Fibroblast of skin of right quadriceps (primary cell): ENCODE measurements at regions not wholly inside any gene's neighbourhood (a gene's known extent, or its start where the extent isn't known, plus 50 kb on each side); places are given as distances from the start of the nearest gene placed in this dataset.
"Not testable (repeated sequence)": the region's sequence is repeated elsewhere in the genome, so short reads cannot be mapped to it uniquely, and the experiment has no call there.

ENCODE experiments used
- DNase-seq: peaks from one replicate; pipeline ENCODE4 v3.0.0-alpha.2; 2013

DNA sequence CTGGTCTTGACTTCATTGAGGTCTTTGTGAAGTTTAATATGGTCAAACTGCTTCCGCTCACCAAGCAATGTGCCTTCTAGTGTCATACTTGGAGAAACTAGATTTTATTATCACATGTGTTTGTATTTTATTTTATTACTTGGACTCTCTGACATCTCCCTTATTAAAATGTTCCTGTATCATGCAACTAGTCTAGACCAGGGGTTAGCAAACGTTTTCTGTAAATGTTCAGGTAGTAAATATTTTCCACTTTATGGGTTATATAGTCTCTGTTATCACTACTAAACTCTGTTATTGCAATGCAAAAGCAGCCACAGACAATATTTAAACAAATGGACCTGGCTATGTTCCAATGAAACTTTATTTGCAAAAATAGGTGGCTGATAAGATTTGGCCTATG is 443.8 kb downstream of the MID1IP1 start:
- DNase-seq: no peak

DNA sequence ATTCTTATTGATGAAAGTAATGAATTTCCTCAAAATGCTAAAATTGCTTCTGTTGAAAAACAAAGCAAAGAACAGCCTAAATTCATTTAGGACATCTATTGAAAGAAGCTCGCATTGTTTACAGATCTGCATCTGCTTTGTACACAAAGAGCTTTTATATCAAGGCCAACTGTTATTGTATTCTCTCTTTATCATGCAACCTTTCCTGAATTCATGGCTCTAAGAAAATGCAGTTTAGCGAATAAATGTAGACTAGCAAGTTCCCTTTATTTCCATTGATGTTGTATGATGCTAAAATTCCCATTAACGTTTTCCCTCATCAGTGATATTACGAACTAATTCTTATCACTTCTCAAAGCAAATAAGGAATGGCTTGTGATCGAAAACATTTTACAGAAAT is 446.3 kb downstream of the MID1IP1 start:
- DNase-seq: no peak

DNA sequence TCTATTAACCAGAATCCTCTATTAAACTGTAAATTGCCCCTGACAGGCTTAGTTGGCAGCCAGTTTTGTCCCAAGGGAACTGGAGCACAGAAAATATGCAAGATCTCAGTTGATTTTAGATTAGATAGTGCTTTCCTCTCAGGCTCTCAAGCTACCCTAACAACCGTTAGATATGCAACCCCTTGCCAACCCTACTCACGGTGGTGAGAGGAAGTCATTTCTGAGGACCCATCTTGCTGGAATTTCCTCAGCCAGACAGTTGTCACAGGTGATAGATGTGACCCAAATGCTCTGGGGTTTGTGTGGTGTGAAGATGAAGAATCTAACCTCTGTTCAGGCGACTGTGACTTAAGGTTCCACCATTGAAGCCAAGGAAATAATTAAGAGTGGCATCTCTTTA is 447.1 kb downstream of the MID1IP1 start:
- no peak for DNase-seq

DNA sequence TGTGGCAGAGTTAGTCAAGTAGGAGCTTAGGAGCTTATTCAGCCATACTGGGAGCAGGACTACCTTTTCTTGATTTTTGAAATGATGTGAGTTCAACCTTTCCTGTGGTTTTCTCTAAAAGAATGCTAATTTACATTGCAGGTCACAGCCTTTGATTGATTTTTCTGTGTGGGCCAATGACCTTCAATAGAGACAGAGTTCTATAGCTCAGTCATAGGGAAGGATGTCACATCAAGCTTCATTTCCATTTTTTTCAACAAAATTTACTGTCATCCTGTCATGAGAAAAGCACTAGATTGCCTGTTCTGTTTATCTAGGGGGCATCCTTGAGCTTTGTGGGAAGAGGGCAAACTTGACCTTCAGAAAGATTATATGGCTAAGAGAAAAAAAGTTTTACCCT is 448.7 kb downstream of the MID1IP1 start:
- no peak for DNase-seq

DNA sequence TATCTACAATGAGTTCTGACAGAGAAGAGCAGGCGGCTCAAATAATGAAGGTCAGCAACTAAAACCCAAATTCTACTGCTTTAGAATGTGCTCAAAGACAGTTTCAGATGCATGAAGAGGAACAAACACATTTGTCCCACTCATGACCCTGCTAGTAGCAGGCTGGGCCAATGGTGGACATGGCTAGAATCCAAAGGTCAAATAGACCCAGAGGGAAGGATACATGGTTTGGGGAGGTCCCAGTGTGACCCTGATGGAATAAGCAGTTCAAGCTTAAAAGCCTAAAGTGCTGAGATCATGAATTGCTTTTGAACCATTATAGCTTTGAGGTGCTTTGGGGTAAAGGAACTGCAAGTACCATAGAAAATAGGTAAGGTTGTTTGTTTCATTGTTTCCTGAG is 450.7 kb downstream of the MID1IP1 start:
- DNase-seq: no peak

DNA sequence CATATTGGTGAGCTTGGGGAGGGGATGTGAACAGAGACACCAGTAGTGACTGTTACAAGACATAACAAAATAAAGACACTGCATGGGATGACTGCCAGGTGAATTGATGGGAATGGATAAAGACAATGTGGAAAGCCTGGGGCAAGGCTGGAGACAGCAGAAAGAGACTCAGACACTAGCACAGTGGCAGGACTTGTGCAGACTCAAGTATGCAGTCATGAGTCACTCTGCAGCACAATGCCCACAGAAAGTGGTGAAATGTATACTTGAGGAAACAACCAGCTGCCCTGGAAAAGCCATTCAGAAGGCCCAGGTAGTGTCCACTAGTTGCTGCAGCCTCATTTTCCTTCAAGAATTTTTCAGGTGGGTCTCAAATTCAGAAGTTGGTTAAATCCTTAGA is 452.3 kb downstream of the MID1IP1 start:
- DNase-seq: no peak

DNA sequence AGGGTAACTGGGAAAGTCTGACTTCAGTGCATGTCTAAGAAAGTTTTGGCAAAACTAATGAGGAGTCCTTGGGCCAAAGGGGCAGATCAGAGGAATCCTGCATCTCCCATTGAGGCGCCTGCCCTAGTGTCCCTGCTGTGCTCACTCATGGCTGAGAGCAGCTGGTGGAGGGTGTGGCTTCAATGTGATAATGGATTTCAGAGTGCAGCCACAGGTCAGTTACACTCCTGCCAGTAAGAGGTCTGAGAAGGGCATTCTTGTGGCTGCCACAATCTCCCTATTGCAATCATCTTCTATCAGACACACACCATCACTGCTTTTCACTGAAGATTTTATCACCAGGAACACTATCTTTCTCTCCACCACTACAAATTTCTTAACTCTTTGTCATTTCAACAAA is 457.1 kb downstream of the MID1IP1 start:
- peak; percentile 2 for DNase-seq

DNA sequence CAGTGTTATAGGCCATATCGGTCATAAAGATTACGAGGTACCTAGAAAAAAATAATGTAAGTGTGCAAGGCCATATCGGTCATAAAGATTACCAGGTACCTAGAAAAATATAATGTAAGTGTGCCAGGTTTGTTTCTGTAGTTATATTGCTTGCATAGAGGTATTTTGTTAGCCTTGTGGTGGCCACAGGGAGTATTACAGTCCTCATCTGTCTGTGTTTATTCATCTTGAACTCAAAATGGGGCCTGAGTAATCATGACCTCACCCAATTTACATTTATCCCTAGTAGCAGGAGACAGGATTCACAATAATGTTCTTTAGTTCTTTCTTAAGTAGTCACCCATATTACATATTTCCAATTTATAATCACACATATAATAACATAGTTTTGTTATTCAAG is 459.7 kb downstream of the MID1IP1 start:
- DNase-seq: peak; percentile 32

DNA sequence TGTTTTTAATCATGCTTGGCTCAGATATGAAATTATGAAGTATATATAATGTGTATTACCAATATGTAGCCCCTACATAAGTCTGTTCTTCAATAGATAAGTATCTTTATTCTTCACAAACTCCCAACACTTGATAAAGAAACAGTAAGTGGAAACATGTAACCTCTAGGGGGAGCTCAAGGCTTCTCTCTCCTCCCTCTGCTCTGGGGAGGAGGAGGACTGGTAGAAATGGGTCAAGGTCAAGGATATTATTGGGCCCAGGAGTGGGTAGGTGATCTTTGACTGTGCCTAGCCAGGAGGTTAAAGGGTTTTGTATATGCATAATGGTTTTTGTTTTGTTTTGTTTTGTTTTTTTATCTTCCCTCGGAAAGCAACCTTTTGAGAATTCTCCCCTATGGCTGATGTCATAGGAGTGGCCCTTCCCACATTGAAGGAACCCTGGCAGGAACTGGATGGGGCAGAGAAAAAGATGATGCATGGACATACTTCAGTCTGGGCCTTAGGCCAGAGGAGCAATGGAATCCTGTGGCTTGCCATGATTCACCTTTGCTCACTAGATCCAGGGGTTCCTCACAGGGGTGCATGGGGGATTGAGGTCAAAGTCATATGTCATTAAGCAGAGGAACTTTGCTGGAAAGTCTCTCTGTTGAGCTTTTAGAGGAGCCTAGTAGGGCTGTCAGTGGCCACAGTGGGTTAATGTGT is 460.3 kb downstream of the MID1IP1 start:
- peak; percentile 78 for DNase-seq

DNA sequence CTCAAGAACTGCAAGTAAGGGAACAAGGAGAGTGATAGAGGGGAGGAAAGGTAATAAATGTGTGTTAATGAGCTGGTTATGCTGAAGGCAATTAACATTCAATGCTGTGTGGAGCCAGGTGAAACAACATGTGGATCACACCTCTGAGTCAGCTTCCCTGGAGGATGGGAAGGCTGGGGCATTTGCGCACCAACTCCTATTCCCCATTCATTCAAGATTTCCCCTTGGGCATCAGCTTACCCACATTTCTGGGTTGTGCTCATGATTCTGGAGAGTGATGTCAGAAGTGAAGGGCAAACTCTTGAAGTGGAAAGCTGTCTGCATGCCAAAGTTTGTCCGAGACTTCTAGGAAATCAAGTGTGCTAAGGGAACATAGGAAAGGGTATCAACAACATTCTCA is 461.4 kb downstream of the MID1IP1 start:
- no peak for DNase-seq

DNA sequence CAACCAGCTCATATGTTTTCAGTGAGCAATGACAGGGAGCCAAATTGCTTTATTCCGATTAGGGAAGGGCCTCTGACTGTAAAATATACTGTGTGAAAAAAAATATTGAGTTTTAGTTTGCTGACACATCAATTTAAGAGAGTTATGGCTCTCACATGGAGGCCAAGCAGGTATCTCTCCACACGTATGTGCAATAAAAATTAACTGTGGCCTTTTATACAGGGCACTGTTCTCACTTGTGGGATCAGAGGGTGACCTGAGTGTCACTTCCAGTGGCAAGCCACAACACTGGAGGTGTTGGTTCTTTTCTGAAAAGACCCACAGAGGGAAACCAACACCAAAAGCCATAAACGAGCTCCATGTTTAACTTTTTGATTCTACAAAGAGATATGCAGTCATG is 462.8 kb downstream of the MID1IP1 start:
- no peak for DNase-seq

DNA sequence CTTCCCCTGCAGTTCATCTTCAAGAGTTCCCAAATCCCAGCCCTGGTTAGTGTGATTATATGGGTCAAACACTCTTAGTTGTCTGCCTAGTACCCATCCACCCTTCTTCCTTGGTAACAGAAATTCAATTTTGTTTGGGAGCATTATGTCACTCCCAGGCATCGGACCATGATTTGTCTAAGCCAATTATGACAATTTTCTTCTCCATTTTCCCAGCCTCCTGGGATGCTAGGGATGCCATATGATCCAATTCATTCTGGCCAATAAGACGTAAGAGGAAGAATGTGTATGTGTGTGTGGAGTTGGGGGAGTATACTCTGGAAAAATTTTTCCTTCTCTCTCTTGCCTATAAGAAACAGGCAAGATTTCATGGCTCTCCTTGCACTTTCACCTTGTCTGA is 465.9 kb downstream of the MID1IP1 start:
- no peak for DNase-seq

DNA sequence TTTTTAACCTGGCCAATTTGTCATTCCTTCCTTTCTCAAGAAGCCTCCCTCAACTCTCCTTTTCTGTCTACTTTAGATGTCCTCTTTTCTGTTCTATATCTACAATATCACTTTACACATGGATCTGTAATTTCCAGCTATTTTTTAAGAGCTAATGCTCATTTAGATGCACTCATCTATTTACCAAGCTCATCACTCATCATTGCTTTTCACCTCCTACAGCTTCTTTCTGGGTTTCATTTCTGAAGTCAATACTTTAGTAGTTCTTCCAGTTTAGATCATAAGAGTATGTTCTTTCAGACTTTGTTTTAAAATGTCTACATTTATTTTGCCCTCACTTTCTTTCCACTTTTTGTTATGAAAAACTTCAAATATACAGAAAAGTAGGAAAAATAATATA is 466.9 kb downstream of the MID1IP1 start:
- no peak for DNase-seq

DNA sequence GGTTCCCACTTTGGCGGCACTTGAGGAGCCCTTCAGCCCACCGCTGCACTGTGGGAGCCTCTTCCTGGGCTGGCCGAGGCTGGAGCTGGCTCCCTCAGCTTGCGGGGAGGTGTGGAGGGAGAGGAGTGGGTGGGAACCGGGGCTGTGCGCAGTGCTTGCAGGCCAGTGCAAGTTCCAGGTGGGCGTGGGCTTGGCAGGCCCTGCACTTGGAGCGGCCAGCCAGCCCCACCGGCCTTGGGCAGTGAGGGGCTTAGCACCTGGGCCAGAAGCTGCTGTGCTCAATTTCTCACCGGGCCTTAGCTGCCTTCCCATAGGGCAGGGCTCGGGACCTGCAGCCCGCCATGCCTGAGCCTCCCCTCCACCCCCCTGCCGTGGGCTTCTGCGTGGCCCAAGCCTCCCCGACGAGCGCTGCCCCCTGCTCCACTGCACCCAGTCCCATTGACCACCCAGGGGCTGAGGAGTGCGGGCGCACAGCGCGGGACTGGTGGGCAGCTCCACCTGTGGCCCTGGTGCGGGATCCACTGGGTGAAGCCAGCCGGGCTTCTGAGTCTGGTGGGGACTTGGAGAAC is 474.3 kb downstream of the MID1IP1 start:
- no peak for DNase-seq

DNA sequence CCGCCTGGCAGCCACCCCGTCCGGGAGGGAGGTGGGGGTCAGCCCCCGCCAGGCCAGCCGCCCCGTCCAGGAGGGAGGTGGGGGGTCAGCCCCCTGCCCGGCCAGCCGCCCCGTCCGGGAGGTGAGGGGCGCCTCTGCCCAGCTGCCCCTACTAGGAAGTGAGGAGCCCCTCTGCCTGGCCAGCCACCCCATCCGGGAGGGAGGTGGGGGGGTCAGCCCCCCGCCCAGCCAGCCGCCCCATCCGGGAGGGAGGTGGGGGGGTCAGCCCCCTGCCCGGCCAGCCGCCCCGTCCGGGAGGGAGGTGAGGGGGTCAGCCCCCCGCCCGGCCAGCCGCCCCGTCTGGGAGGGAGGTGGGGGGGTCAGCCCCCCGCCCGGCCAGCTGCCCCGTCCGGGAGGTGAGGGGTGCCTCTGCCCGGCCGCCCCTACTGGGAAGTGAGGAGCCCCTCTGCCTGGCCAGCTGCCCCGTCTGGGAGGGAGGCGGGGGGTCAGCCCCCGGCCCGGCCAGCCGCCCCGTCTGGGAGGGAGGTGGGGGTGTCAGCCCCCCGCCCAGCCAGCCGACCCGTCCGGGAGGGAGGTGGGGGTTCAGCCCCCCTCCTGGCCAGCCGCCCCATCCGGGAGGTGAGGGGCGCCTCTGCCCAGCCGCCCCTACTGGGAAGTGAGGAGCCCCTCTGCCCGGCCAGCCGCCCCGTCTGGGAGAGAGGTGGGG is 476.6 kb downstream of the MID1IP1 start:
- DNase-seq: not testable (repeated sequence)

DNA sequence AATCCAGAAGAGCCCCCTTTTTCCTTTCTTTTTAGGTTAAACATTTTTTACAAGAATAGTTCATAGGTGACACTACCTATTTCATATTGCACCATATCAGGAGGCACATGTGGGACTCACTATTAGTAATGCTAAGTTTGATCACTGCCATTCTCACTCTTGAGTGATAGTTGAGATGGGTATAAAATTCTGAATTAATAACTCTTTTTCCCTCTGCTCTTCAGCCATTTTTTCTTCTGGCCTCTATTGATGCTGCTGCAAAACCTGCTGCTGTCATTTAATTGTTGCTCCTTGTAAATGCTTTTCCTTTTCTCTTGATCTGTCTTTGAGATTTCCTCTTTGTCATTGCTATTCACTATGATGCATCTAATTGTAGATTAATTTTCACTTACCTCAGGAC is 482.0 kb downstream of the MID1IP1 start:
- no peak for DNase-seq

DNA sequence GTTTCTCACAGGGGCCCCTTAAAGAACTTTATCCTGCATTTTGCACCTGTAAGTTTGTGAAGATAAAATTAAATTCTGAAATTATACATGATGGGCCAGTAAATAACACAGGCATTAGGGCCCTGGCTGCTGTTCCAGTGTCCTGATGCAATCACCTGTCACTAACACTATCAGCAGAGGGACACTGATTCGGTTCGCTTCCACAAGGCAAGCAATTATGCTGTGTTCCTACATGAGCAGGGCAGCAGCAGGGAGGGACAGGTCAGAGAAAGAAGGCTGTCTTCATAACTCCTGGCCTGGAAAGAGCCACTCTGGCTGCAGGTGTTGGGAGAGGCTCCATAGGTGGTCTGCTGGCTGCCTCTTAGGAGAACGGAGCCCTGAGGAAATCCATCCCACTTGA is 487.3 kb downstream of the MID1IP1 start:
- DNase-seq: no peak

DNA sequence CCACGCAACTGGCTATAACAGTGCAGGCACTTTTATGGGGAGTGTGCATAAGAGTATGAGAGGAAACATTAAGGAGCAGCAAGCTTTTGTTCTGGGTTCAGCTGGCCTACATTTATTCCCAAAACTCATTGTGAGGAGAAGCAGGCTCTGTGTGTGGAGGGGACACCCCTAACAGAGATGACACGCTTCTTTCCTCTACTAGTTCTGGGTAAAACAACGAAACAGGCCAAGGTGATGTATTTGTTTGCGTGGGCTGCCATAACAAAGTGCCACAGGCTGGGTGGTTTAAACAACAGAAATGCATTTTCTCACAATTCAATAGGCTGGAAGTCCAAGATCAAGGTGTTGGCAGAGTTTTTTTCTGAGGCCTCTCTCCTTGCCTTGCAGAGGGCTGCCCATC is 488.6 kb downstream of the MID1IP1 start:
- DNase-seq: no peak

DNA sequence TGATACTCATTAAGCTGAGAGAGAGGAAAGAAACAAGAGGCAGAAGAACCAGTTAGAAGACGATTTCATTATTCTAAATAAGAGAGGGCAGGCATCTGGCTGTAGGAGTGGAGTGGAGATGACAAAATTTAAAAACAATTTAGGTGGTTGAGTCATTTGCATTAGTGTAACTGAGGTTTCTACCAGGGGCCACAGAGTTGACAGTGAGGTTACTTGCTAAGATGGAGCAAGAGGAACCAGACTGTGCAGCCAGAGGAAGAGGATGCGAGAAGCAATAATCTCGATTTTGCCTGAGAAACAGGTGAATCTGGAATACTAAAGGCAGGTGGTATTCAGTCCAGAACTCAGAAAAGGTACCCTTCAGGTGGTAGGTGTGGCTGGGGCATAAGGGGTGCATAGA is 491.9 kb downstream of the MID1IP1 start:
- DNase-seq: no peak

DNA sequence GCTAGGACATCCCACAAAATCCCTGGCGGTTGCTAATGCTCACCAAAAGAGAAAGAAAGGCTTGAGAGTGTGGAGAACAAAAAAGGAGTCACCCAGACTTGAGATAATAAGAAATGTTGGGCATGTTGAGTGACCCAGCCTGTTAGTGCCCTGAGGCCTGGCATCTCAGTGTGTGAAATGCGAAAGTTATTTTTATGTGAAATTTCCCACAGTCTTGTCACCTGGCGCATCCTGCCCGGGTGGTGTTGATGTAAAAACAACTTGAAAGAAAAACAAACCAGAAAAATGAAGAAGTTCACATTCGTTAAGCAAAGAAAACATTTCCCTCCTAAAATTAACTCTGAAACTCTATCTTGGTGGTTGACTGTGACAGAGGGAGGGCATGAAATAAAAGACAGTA is 495.2 kb downstream of the MID1IP1 start:
- no peak for DNase-seq

DNA sequence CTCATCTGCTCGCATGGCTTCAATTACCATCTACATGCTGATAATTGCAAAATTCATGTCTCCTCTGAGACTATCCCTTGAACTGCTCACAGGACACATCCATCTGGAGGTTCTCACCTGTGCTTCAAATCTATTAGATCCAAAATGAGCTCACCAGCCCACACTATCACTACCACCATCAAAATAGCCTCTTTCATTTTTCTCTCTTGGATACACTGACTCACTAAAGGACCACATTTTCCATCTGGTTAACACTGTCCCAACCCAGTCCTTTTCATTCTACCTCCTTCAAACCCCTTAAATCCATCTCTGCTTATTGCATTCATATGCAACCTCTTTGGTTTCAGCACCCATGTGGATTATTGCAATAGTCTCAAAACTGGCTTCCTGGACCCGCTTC is 497.6 kb downstream of the MID1IP1 start:
- DNase-seq: no peak

DNA sequence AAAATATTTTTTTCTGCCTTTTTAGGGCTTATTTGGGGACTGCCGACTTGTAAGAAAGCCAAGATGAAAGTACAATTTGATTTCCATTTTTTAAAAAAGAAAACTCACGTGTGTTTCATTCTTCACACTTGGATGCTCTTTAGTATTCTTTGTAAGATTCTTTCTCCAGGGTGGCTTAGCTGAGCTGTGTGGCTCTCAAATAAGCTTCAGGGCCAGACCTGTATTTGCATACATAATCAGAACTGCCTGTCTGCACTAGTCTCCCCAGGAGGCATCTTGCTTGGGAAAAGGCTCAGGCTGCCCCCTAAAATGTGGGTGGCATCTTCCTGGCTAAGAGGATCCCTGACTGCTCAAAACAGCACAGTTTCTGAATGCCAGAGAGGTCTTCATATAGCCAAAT is 498.4 kb downstream of the MID1IP1 start:
- no peak for DNase-seq

DNA sequence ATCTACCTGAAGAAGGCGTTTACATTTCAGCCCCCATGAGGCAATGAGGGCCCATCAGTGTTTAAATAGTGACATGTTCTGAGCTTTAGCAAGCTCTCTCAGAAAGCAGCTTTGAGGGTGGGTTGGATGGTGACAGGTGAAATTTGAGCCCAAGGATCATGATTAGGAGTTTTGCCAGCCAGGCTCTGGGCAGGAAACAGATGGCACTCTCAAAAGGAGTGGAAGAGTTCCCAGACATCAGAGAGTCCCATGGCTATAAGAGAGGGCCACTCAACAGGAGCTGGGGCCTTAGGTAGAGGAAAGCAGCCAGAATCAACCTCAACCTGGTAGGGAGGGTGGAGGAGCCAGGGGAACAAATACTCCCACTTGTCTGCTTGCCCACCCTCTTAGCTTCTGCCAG is 499.8 kb downstream of the MID1IP1 start:
- no peak for DNase-seq

DNA sequence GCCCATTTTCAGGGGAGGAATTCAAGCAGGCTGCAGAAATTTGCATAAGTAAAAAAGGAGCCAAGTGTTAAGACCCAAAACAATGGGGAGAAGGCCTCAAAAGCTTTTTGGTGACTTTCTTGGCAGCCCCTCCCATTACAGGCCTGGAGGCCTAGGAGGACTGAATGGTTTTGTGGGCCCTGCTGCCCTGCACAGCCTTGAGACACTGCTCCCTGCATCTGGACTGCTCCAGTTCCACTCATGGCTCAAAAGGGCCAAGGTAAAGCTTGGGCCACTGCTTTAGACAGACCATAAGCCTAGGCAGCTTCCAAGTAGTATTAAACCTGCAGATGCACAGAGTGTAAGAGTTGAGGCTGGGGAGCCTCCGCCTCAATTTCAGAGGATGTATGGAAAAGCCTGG is 501.6 kb downstream of the MID1IP1 start:
- no peak for DNase-seq

DNA sequence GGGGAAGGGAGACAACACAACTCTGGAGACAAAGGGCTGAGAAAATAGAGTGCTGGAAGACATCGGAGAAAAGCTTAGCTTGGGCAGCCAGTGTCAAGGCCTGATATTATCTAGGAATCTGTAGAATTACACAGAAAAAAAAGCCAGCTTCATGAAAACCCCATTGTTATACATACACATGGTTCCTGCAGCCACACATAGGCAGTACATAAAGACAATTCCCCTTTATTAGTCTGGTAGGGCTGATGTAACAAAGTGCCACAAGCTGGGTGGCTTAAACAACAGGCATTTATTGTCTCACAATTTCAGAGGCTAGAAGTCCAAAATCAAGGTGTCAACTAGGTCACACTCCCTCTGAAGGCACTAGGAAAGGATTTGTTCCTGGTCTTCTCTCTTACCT is 503.5 kb downstream of the MID1IP1 start:
- no peak for DNase-seq
